HG02610 (cell line): ENCODE measurements at regions not wholly inside any gene's neighbourhood (a gene's known extent, or its start where the extent isn't known, plus 50 kb on each side); places are given as distances from the start of the nearest gene placed in this dataset.

ENCODE experiments used
- ATAC-seq: cut with Tn5 transposase; IDR thresholded peaks from one replicate; pipeline ENCODE4 v1.9.1; 2021; ENCODE audit warnings: mild to moderate bottlenecking, moderate library complexity; ENCODE audit not compliant: unreplicated experiment

- ATAC-seq = peak; percentile 38
Observed at GRCh38 chr1:212557739-212558692, 50.5 kb upstream of the ATF3 start.

GRCh38 chr1:212558693-212559480 is 49.7 kb upstream of the ATF3 start:
- peak; percentile 95 for ATAC-seq
